ENCODE measurements at regions not wholly inside any gene's neighbourhood (a gene's known extent, or its start where the extent isn't known, plus 50 kb on each side); places are given as distances from the start of the nearest gene placed in this dataset.
A peak's percentile ranks its signal among the peaks of the same experiment; 100 is the strongest.

DNA sequence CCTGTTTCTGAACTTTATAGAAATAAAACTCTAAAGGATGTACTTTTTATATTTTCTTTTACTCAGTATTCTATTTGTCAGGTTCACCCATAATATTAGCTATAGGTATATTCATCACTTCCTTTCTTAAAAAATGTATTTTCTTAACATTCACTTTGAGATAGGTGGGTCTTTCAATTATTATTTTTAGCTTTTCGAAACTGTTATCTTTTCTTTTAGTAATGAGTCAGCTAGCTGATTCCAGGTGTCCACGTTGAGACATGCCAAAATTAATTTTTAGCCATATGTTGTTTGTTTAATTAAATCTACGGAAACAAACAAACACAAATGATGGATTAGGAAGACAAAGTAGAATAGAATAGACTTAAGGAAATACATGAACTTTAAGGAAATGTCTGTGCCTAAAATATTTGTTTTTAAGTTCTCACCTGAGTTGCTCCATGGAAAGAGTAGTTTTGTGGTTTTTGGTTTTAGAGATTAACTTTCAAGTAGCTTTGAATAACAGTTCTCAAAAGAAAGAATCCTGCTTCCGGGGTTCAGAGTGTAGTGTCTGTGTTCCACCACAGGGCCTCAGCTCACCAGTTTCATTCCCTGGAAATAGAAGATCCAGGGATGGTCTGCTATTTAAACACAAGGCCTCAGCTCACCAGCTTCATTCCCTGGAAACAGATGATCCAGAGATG, 435.0 kb downstream of the HAO1 start:
- DNase-seq (ENCODE audit: low spot score), result no peak

GRCh38 chr20:7505835-7506221, 434.4 kb downstream of the HAO1 start:
- no peak for DNase-seq (ENCODE audit: low spot score)

DNA sequence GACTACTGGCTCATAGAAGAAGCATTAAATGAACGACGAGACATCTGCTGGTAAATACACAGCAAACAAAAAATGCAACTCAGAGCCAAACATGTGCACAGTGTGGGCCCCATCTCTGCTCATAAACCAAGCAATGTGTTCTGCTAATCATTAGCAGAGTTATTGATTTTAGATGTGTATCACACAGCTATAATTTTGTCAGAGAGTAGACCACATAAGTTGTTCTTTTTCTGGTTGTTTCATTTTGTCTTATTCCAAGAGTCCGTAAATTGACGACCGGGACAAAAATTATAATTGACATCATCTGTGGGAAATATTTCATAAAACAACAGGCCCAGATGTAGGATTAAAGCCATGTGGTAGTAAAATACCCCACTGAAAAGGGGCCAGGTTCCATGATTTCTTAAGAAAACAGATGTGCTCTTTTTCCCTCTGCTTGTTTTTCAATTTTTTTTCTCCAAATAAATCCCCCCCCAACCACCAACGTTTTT, 423.6 kb downstream of the HAO1 start:
- no peak for DNase-seq (ENCODE audit: low spot score)

DNA sequence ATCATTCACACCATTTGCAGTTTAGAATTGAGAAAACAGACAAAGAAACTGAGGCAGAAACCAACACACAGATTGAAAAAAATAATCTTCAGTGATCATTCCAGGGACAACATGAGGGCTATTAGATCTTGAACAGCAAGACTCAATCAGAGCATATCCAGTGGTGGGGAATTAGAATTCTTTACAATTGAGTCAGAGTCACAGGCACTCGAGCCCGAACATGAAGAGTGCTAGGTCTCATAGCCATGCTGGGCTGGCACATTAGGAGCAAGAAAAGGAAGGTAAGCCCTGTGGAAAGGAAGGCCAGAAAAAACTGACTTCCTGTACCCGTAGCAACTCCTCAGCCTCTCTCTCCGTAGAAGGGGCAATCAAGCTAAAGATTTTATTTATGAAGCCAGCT, 419.9 kb downstream of the HAO1 start:
- DNase-seq (ENCODE audit: low spot score), result no peak

DNA sequence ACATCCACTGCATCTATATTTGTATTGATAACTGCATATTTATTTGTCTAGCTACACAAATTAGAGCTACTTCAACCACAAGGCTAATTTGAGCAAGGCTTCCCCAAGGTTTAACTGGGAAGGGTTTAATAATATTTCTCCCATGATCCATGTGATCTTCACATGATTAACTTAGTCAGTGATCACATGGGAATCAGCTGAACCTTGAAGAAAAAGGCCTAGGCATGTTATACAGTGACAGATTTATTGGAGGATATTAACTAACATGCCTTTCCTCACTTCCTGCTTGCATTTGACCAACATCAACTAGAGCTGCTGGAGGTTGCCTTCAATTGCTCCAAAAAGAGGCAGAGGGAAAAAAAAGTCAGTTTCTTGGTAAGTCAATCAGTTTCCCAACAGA, 417.0 kb downstream of the HAO1 start:
- DNase-seq (ENCODE audit: low spot score), result no peak

DNA sequence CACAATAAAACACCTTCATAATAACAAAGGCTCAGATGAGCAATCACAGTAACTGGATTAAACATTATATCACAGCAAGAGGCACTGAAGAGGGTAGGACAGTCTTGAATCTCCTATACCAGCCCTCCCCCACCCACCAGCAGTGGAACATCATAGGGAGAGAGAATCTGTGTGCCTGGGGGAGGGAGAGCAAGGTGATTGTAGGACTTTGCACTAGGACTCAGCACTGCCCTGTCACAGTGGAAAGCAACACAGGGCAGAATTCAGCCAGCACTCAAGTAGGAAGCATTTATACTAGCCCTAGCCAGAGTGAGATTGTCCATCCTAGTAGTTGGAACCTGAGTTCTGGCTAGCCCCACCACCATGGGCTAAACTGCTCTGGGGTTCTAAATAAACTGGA, 400.2 kb downstream of the HAO1 start:
- no peak for DNase-seq (ENCODE audit: low spot score)

- no peak for DNase-seq (ENCODE audit: low spot score)
Measured at GRCh38 chr20:7540923-7541322, 399.3 kb downstream of the HAO1 start.

- no peak for DNase-seq (ENCODE audit: low spot score)
Measured at GRCh38 chr20:7571101-7571500, 369.2 kb downstream of the HAO1 start.

GRCh38 chr20:7571521-7572055, 368.7 kb downstream of the HAO1 start:
- DNase-seq (ENCODE audit: low spot score), result no peak

DNA sequence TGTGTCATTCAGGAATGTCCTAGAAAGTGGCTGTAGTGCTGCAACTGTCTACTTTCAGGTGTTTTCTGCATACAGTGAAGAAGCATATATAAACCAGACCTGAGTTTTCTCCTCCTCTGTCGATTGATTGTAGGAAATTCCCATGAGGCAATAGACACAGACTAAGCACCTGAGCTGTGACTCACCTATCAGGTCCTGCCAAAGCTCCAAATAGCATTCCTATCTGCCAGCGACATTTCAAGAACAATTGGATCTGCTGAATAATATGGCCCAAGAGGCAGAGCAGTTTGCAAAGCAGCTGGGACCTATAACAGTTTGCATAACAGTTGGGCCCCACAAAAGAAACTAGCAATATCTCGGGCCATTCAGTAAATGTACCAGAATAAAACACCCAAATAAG, 360.4 kb downstream of the HAO1 start:
- peak; percentile 20 for DNase-seq (ENCODE audit: low spot score)

GRCh38 chr20:7585126-7585679, 355.1 kb downstream of the HAO1 start:
- peak; percentile 48 for DNase-seq (ENCODE audit: low spot score)

DNA sequence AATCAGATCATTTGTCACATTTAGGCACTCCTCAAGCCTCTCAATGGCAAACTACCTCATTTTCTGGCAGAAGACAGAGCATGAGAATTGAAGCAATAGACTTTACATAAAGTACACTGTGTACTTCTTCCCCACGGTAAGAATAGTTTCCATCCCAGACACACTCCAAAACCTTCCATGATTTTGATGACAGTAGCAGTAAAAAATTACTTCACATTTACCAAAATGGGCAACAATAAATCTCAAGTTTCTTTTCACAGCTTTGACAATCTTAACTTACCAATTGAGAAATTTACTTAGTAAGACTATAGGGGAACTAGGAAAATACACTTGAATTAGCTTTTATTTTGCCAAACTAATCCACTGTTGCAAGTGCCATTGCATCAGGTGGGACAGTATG, 353.8 kb downstream of the HAO1 start:
- DNase-seq (ENCODE audit: low spot score), result no peak

DNA sequence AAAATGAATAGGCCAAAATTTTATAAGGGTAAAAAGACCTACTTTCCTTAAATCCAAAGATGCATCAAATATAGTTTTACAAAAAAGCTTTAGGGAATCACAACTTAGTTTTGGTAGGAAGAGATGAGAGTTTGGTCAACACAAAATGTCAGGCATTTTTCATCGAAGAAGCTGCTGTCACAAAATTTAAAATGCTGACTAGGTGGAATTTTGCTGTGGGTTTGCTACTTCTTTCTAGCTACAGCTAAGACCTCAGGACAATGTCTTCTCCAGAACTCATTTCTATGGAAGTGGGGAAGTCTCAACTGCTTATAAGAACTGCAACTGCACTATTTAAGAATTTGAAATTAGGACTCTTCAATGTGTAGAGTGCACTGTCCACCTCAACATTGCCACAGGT, 351.1 kb downstream of the HAO1 start:
- no peak for DNase-seq (ENCODE audit: low spot score)

GRCh38 chr20:7596541-7596940, 343.7 kb downstream of the HAO1 start:
- DNase-seq (ENCODE audit: low spot score), result no peak

DNA sequence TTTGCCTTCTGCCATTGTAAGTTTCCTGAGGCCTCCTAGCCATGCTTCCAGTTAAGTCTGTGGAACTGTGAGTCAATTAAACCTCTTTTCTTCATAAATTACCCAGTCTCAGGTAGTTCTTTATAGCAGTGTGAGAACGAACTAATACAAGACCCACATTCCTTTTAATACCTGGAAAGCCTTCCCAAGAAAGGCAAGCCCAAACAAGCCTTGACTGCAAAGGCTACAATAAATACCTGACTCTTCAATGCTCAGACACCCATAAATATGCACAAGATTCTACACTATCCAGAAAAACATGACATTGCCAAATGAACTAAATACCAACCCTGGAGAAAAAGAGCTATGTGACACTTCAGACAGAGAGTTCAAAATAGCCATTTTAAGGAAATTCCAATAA, 338.8 kb downstream of the HAO1 start:
- no peak for DNase-seq (ENCODE audit: low spot score)

DNA sequence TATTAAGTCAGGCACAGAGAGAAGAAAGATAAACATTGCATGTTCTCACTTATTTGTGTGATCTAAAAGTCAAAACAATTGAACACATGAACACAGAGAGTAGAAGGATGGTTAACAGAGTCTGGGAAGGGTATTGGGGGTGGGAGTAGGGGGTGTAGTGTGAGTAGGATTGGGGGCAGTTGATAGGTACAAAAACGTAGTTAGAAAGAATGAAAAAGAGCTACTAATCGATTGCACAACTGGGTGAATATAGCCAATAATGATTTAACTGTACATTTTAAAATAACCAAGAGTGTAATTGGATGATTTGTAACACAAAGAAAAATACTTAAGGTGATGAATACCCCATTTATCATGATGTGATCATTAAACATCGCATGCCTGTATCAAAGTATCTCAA, 333.3 kb downstream of the HAO1 start:
- no peak for DNase-seq (ENCODE audit: low spot score)

- DNase-seq (ENCODE audit: low spot score), result no peak
Measured at GRCh38 chr20:7608250-7608649, 332.0 kb downstream of the HAO1 start.

DNA sequence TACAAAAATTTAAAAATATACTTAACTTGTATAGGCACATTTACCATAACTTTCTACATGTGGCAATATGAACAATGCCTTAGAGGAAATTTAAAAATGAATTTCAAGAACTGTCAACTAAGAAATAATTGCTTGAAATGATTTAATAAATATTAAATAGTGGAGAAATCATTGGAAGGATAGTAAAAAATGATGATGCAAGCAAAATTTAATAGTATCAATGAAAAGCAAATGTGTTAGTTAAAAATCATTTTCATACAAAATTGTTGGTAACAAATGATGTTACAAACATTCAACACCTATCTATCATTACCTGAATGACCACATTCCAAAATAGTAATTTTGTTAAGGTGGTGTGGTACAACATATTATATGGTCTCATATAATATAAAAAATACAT, 331.0 kb downstream of the HAO1 start:
- no peak for DNase-seq (ENCODE audit: low spot score)

GRCh38 chr20:7610681-7611080, 329.6 kb downstream of the HAO1 start:
- no peak for DNase-seq (ENCODE audit: low spot score)

GRCh38 chr20:7617797-7618196, 322.5 kb downstream of the HAO1 start:
- no peak for DNase-seq (ENCODE audit: low spot score)

DNA sequence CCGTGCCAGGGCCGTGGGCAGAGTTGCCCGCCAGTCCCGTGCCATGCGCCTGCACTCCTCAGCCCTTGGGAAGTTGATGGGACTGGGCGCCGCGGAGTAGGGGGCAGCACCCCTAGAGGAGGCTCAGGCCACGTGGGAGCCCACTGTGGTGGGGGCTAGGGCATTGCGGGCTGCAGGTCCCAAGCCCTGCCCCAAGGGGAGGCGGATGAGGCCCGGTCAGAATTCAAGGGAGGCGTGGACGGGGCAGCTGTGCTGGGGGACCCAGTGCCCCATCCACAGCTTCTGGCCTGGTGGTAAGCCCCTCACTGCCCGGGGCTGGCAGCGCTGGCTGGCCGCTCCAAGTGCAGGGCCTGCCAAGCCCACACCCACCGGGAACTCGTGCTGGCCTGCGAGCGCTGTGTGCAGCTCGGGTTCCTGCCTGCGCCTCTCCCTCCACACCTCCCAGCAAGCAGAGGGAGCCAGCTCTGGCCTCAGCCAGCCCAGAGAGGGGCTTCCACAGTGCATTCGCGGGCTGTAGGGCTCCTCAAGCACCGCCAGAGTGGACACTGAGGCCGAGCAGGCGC, 317.8 kb downstream of the HAO1 start:
- no peak for DNase-seq (ENCODE audit: low spot score)

- no peak for DNase-seq (ENCODE audit: low spot score)
Measured at GRCh38 chr20:7624886-7625285, 315.4 kb downstream of the HAO1 start.

Measured in mucosa of gallbladder (tissue), 1 donor.